Urinary bladder (tissue), 3 donors: ENCODE measurements at regions not wholly inside any gene's neighbourhood (a gene's known extent, or its start where the extent isn't known, plus 50 kb on each side); places are given as distances from the start of the nearest gene placed in this dataset.

ENCODE experiments used
- DNase-seq: peaks from one replicate; pipeline ENCODE4 v3.0.0-alpha.2; 2015; ENCODE audit errors: extremely low spot score
- H3K27ac ChIP-seq: one replicate; pipeline ENCODE4 v1.5.1; 2013; ENCODE audit warnings: low read depth, mild to moderate bottlenecking, moderate library complexity
- H3K36me3 ChIP-seq: one replicate; pipeline ENCODE4 v1.6.1; 2013; ENCODE audit warnings: mild to moderate bottlenecking, moderate library complexity; ENCODE audit not compliant: insufficient read depth
- H3K4me1 ChIP-seq: one replicate; pipeline ENCODE4 v1.6.1; 2013; ENCODE audit warnings: mild to moderate bottlenecking, moderate library complexity; ENCODE audit not compliant: insufficient read depth
- H3K4me3 ChIP-seq: one replicate; pipeline ENCODE4 v1.5.1; 2013; ENCODE audit warnings: low read depth, low read length
- WGBS: extraction: QIAGEN DNeasy Blood & Tissue Kit; methylation state at CpG from one replicate; pipeline ENCODE4 v1.1.7; 2013; 5-methylcytosine and 5-hydroxymethylcytosine counted together
- donor health status: healthy with polysubstance abuse.
- donor health status: healthy.

- Histone ChIP-seq H3K27ac (no peak overlapping the region), H3K4me1 (no peaks in the 10 kb centered on the region), H3K36me3 (no peaks in the 10 kb centered on the region), H3K4me3 (no peak overlapping the region)
- WGBS = 84% methylated on average over 8 of the region's 8 CpGs
- no peak for DNase-seq
These were observed 103.7 kb downstream of the IRS2 start for GRCh38 chr13:109682534-109683244.

GRCh38 chr13:109680930-109681329 lies 105.5 kb downstream of the IRS2 start:
- Histone ChIP-seq H3K4me1 (no peaks in the 10 kb centered on the region), H3K36me3 (no peaks in the 10 kb centered on the region), H3K27ac (no peak overlapping the region), H3K4me3 (no peak overlapping the region)
- WGBS = 90% methylated on average over 4 of the region's 4 CpGs
- no peak for DNase-seq

DNA sequence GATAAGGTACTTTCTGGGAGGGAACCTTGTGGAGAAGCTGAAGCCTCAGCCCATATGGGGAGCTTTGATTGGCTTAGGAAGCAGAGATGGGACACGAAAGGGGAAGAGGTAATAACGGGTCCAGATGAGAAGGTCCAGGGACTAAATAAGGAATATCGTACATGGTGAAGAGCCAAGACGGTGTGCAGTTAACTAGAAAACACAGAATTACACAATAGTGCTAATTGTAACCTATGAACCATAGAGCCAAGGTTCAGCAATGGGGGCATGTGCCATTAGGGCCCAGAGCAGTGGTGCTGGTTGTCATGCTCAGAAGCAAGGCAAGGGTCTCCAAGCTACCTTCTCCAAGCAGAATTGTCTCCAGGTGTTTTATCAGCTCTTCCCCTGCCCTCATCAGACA lies 106.1 kb downstream of the IRS2 start:
- no peaks in the 10 kb centered on the region for H3K36me3 ChIP-seq
- no peak for DNase-seq
- WGBS = 91% methylated on average over 4 of the region's 4 CpGs
- no peak overlapping the region for H3K27ac ChIP-seq
- no peak overlapping the region for H3K4me3 ChIP-seq
- H3K4me1 ChIP-seq = no peaks in the 10 kb centered on the region

DNA sequence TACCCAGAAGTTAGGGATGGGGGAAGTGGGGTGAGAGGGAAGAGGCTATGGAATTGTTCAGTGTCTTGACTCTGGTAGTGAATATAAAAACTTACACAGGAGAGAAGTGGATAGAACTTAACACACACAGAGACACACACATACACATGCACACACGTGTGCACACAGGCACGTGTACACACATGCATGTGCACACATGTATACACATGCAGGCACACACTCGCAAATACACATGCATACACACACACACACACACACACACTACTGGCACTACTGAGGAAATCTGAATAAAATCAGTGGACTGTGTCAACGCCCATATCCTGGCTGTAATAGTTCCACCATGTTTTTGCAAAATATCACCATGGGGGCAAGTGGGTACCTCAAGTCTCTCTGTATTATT lies 107.9 kb downstream of the IRS2 start:
- no peak overlapping the region for H3K4me3 ChIP-seq
- DNase-seq = no peak
- H3K27ac ChIP-seq = no peak overlapping the region
- WGBS = 86% methylated on average over 4 of the region's 4 CpGs
- H3K36me3 ChIP-seq = no peaks in the 10 kb centered on the region
- no peaks in the 10 kb centered on the region for H3K4me1 ChIP-seq

- no peak overlapping the region for H3K27ac ChIP-seq
These were observed 109.2 kb downstream of the IRS2 start for GRCh38 chr13:109677206-109677605.

DNA sequence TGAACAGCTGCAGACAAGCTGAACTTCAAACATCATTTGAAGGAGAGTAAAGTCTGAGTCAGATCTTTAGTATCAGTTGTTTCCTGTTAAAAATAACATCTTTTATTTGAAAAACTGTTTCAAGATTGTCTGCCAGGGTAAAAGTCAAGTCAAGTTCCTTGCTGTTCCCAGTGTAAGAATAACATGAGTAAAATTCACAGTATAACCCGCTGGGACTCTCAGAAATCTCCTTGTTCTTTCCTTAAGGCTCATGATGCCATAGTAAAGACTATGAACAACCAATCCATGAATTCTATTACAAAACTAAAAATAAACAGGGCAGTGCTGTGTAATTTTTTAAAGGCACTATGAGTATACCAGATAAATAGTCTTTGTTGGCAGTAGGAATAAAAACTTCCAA lies 112.9 kb downstream of the IRS2 start:
- H3K36me3 ChIP-seq = no peaks in the 10 kb centered on the region
- H3K4me1 ChIP-seq = no peaks in the 10 kb centered on the region
- no peak for DNase-seq
- WGBS = 85% methylated on average over 1 of the region's 1 CpG
- no peak overlapping the region for H3K27ac ChIP-seq
- H3K4me3 ChIP-seq = no peak overlapping the region

More at GRCh38 chr13:109677206-109677605, 109.2 kb downstream of the IRS2 start:
- no peak for DNase-seq
- Histone ChIP-seq H3K4me1 (no peaks in the 10 kb centered on the region), H3K36me3 (no peaks in the 10 kb centered on the region), H3K4me3 (no peak overlapping the region)
- WGBS = 96% methylated on average over 5 of the region's 5 CpGs

- H3K36me3 ChIP-seq = no peaks in the 10 kb centered on the region
- no peak overlapping the region for H3K27ac ChIP-seq
- no peak for DNase-seq
- 40% methylated on average over 2 of the region's 2 CpGs for WGBS
- no peaks in the 10 kb centered on the region for H3K4me1 ChIP-seq
- H3K4me3 ChIP-seq = no peak overlapping the region
These were observed 113.8 kb downstream of the IRS2 start for GRCh38 chr13:109672545-109672944.

- DNase-seq = no peak
- H3K4me1 ChIP-seq = no peaks in the 10 kb centered on the region
- no peak overlapping the region for H3K4me3 ChIP-seq
- no peak overlapping the region for H3K27ac ChIP-seq
- 58% methylated on average over 4 of the region's 4 CpGs for WGBS
- H3K36me3 ChIP-seq = no peaks in the 10 kb centered on the region
These were observed 114.5 kb downstream of the IRS2 start for GRCh38 chr13:109671919-109672318.

DNA sequence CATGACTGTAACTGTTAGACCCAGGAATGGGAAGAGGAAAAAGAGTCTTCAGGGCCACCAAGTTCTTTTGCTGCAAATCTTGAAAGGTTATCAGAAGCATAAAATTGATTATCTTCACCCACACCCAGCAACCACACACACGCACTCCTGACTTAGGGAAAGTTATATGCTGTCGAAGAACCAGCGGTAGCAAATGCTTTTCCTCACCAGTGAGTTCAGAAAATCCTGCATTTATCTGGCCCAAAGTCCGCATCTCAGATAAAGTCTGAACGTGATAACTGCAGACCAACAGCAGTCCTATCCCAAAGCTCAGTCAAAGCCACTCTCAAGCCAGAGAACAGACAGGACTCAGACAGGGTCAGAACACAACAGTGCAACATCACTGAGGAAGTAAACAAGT lies 115.6 kb downstream of the IRS2 start:
- 92% methylated on average over 5 of the region's 5 CpGs for WGBS
- H3K4me3 ChIP-seq = no peak overlapping the region
- H3K36me3 ChIP-seq = no peaks in the 10 kb centered on the region
- DNase-seq = no peak
- H3K27ac ChIP-seq = no peak overlapping the region
- H3K4me1 ChIP-seq = no peaks in the 10 kb centered on the region

DNA sequence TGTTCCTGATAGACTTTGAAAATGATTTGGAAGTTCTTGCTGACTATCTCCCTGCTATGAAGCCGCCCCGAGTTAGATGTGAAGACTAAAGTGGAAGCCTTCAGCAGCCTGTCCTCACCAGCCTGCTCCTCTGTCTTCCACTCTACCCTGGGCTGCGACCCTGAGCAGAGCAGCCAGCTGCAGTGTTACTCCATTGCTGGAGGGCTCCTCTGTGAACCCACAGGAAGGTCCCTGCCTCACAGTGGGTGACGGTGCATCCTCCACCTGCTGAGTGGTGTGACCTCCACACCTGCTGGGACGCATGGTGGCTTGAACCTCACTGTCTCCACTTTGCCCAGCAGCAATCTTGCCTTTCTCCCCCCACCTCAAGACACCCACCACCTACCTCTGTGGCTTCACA lies 116.4 kb downstream of the IRS2 start:
- Histone ChIP-seq H3K27ac (no peak overlapping the region), H3K4me1 (no peaks in the 10 kb centered on the region), H3K4me3 (no peak overlapping the region), H3K36me3 (no peaks in the 10 kb centered on the region)
- WGBS = 85% methylated on average over 5 of the region's 5 CpGs
- DNase-seq = no peak

DNA sequence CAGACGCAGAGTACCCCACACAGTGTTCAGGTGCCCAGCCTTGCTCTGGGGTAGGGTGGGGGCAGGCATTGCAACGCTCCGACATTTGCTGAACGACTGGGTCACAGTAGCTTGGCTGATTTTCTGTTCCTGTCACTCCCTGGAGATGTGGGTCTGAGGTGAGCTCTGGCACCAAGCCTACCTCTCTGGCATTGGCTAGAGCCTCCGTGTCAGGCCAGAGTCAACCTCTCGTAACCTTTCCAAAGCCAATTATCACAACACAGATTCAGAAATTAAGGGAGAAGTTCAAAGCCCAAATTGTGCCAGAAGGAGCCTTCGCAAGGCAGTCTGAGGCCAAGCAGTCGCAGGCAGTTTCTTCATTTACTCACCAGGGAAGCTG lies 117.2 kb downstream of the IRS2 start:
- no peak overlapping the region for H3K4me3 ChIP-seq
- no peaks in the 10 kb centered on the region for H3K4me1 ChIP-seq
- no peak overlapping the region for H3K27ac ChIP-seq
- 76% methylated on average over 8 of the region's 8 CpGs for WGBS
- DNase-seq = no peak
- no peaks in the 10 kb centered on the region for H3K36me3 ChIP-seq

DNA sequence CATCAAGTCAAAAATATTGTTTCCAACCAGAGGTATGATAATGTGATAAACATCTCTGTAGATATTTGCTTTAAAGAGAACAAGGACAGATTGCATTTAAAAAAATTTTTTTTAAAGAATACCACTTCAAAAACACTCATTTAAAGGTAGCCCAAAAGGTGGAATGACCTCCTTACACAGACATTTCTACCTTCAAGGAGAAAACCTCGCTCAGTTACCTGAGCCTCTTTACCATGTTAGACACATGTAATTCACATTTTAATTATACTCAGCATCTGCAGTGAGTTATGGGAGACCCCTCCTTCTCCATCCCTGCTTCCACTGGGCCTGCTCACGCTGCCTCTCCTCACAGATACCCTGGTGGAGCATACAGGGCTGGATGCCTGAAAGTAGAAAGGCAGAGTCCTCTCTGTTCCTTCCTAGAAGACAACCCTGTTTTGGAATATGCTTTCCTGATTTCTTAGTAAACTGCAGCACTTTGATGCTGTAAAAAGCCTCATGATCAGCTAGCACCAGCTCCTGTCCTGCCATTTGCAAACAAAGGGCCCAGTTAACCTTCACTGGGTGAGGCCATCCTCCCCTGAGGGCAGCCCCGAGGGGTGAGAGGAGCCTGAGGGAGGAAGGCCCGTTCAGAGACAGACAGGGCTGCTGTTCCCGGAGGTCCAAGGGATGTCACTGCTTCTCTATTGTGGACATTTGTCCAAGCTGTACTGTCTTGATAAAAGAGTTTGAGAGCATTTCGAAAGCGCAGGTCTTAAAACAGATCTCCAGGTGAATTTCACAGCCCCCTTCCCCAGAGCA lies 117.8 kb downstream of the IRS2 start:
- no peak overlapping the region for H3K4me3 ChIP-seq
- no peaks in the 10 kb centered on the region for H3K4me1 ChIP-seq
- 86% methylated on average over 7 of the region's 7 CpGs for WGBS
- H3K27ac ChIP-seq = no peak overlapping the region
- no peaks in the 10 kb centered on the region for H3K36me3 ChIP-seq
- DNase-seq = no peak

DNA sequence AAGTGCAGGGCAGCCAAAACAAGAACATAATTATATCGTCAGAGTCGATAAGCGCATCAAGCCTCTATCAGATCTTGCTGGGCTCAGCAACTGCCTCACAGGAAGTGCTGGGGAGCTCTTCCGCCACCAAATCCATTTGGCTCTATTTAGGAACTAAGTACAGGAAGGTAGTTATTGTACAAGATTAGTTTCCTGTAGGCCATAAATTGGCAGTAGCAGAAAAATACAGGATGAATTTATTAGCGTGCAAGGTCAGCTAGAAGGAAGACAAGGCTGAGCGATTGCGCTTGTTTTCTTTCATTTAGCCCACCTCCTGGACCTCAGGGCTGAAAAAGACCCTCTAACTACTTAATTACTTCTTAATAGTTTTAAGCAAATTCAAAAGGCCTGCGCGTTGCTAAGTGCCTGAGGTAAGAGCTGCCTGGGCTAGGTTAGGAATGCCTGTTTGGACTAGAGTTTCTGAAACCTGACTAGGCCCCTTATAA lies 118.5 kb downstream of the IRS2 start:
- Histone ChIP-seq H3K27ac (no peak overlapping the region), H3K4me3 (no peak overlapping the region), H3K36me3 (no peaks in the 10 kb centered on the region), H3K4me1 (no peaks in the 10 kb centered on the region)
- WGBS = 70% methylated on average over 9 of the region's 9 CpGs
- no peak for DNase-seq

- H3K4me1 ChIP-seq = no peaks in the 10 kb centered on the region
- H3K27ac ChIP-seq = no peak overlapping the region
- no peak for DNase-seq
- H3K36me3 ChIP-seq = no peaks in the 10 kb centered on the region
- H3K4me3 ChIP-seq = no peak overlapping the region
- 43% methylated on average over 13 of the region's 13 CpGs for WGBS
These were observed 119.3 kb downstream of the IRS2 start for GRCh38 chr13:109667056-109667455.
